Stomach (tissue), 8 donors: ENCODE measurements at regions not wholly inside any gene's neighbourhood (a gene's known extent, or its start where the extent isn't known, plus 50 kb on each side); places are given as distances from the start of the nearest gene placed in this dataset.

ENCODE experiments used
- DNase-seq, 2 donors: peaks; one replicate each; pipeline versions ENCODE4 v3.0.0 to v3.0.0-alpha.2; 2013 to 2019
- H3K27ac ChIP-seq, 5 donors: fragments of 200-600 bp in 4 of 5; sonication (generic) in 4 of 5; one replicate each; pipeline ENCODE4 v1.5.1; 2013 to 2019; ENCODE audit warnings: mild to moderate bottlenecking in 1 of 5, moderate library complexity in 1 of 5
- H3K27me3 ChIP-seq, 3 donors: fragments of 200-600 bp; sonication (generic); one replicate each; pipeline ENCODE4 v1.5.1; 2017 to 2019; ENCODE audit warnings: mixed run types in 1 of 3
- H3K36me3 ChIP-seq, 4 donors: fragments of 200-600 bp; sonication (generic); 1 replicate in 3 of 4; 2 replicates in 1 of 4; pipeline ENCODE4 v1.5.1; 2016 to 2019
- H3K4me1 ChIP-seq, 4 donors: fragments of 200-600 bp; sonication (generic); one replicate each; pipeline ENCODE4 v1.5.1; 2016 to 2019
- H3K4me3 ChIP-seq, 4 donors: fragments of 200-600 bp; sonication (generic) in 3 of 4; one replicate each; pipeline ENCODE4 v1.5.1; 2016 to 2019; ENCODE audit warnings: mild to moderate bottlenecking in 1 of 4
- H3K9me3 ChIP-seq, 4 donors: fragments of 200-600 bp; sonication (generic); one replicate each; pipeline ENCODE4 v1.5.1; 2016 to 2019
- EP300 ChIP-seq: sonication (generic); formaldehyde crosslinking; IDR thresholded peaks from one replicate; pipeline ENCODE4 v1.6.1; 2017; ENCODE audit warnings: antibody characterized with exemption
- POLR2A ChIP-seq, 4 donors: fragments of 450-650 bp; IDR thresholded peaks; one replicate each; pipeline ENCODE4 v1.6.1; 2016; ENCODE audit warnings: antibody characterized with exemption in 4 of 4, control low read depth in 2 of 4, mild to moderate bottlenecking in 1 of 4, moderate library complexity in 1 of 4
- POLR2AphosphoS5 ChIP-seq, 3 donors: sonication (generic); formaldehyde crosslinking; IDR thresholded peaks; one replicate each; pipeline ENCODE4 v1.6.1; 2016; ENCODE audit warnings: antibody characterized with exemption in 3 of 3
- WGBS, 5 donors: extraction: QIAGEN DNeasy Blood & Tissue Kit in 3 of 5; methylation state at CpG; one replicate each; pipeline versions ENCODE4 v1.1.5 to v1.1.7; 2013 to 2018; 5-methylcytosine and 5-hydroxymethylcytosine counted together
- intact Hi-C: fragments of 100-400 bp; cut with DNase I; formaldehyde crosslinking; loops from one replicate; pipeline ENCODE4 v1.15.1; 2023; ENCODE audit warnings: low total_unique reads
- TF ChIP-seq, protein P1 (sequence below), 7 experiments: fragments of 450-650 bp in 4 of 7; fragments of 200-600 bp in 3 of 7; sonication (generic) in 3 of 7; IDR thresholded peaks; one replicate each; pipeline ENCODE4 v1.5.1; 2016 to 2019; ENCODE audit warnings: antibody characterized with exemption in 7 of 7, control low read depth in 2 of 7, mild to moderate bottlenecking in 1 of 7
- donor health status: healthy with polysubstance abuse.
- donor health status: Bipolar disorder and iron deficiency.
- donor health status: healthy.

DNA sequence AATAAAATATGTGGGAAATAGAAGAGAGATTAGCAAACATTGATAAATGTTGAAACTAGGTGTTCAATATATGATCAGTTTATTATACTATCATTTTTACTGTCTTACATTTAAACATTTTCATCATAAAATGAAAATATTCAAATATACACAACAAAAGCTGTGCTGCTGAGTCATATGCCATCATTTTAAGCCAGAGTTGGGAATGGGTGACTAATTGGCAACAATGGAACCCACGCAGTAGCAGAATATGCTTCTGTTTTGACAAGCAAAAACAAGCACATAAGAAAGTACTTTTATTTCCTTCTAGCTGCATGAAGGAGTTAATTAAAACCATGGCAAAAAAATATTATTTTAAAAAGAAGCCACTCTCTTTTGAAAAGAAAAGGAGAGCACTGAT, 340.0 kb upstream of the EDIL3 start:
- peaks cover 0 to 3% (median 0%) of the 10 kb centered on the region in 4 donors for H3K9me3 ChIP-seq
- DNase-seq: no peak
- intact Hi-C loops: no loop called here
- TF ChIP-seq EP300 (no peak), POLR2AphosphoS5 (IDR thresholded peaks at IDR 0.05) (no peak), POLR2A (IDR thresholded peaks at IDR 0.05) (no peak)
- TF ChIP-seq, protein P1, sequence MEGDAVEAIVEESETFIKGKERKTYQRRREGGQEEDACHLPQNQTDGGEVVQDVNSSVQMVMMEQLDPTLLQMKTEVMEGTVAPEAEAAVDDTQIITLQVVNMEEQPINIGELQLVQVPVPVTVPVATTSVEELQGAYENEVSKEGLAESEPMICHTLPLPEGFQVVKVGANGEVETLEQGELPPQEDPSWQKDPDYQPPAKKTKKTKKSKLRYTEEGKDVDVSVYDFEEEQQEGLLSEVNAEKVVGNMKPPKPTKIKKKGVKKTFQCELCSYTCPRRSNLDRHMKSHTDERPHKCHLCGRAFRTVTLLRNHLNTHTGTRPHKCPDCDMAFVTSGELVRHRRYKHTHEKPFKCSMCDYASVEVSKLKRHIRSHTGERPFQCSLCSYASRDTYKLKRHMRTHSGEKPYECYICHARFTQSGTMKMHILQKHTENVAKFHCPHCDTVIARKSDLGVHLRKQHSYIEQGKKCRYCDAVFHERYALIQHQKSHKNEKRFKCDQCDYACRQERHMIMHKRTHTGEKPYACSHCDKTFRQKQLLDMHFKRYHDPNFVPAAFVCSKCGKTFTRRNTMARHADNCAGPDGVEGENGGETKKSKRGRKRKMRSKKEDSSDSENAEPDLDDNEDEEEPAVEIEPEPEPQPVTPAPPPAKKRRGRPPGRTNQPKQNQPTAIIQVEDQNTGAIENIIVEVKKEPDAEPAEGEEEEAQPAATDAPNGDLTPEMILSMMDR (IDR thresholded peaks at IDR 0.05): no peak
- H3K27ac ChIP-seq: no peak overlapping the region
- 39 to 86% (median 78%) methylated on average over 1 of the region's 1 CpG for WGBS, 5 donors
- no peaks in the 10 kb centered on the region for H3K4me1 ChIP-seq
- H3K36me3 ChIP-seq: no peaks in the 10 kb centered on the region
- no peaks in the 10 kb centered on the region for H3K27me3 ChIP-seq
- H3K4me3 ChIP-seq: no peak overlapping the region

DNA sequence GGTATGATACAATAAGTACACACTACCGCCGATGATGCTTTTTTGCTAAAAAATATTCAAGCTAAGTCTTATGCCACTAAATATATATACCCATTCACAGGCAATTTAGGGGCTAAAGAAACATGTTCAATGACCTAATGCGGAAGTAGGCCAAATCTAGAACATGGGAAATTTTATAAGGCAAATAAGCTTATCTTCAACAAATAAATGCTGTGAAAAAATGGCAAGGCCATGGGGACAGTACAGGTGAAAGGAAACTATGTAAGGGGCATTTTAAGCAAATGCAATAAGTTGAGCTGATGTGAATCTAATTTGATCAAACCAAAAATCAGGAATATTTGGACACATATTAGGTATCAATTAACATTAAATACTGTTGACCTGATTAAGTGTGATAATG, 339.5 kb upstream of the EDIL3 start:
- Histone ChIP-seq H3K9me3 (peaks cover 0 to 3% (median 0%) of the 10 kb centered on the region in 4 donors), H3K4me1 (no peaks in the 10 kb centered on the region), H3K36me3 (no peaks in the 10 kb centered on the region), H3K27ac (no peak overlapping the region), H3K27me3 (no peaks in the 10 kb centered on the region), H3K4me3 (no peak overlapping the region)
- intact Hi-C loops: no loop called here
- no peak for DNase-seq
- 66 to 84% (median 77%) methylated on average over 3 of the region's 3 CpGs for WGBS, 5 donors
- TF ChIP-seq POLR2AphosphoS5 (IDR thresholded peaks at IDR 0.05) (no peak), POLR2A (IDR thresholded peaks at IDR 0.05) (no peak), EP300 (no peak)
- TF ChIP-seq, protein P1 (IDR thresholded peaks at IDR 0.05): no peak

DNA sequence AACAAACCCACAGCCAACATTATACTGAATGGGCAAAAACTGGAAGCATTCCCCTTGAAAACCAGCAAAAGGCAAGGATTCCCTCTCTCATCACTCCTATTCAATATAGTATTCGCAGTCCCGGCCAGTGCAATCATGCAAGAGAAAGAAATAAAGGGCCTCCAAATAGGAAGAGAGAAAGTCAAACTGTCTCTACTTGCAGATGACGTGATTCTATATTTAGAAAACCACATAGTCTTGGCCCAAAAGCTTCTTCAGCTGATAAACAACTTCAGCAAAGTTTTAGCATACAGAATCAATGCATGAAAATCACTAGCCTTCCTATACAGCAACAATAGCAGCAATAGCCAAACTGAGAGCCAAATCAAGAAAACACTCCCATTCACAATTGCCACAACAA, 333.7 kb upstream of the EDIL3 start:
- Histone ChIP-seq H3K4me3 (no peak overlapping the region), H3K9me3 (peaks cover 0 to 3% (median 0%) of the 10 kb centered on the region in 4 donors), H3K4me1 (no peaks in the 10 kb centered on the region), H3K36me3 (no peaks in the 10 kb centered on the region), H3K27me3 (no peaks in the 10 kb centered on the region), H3K27ac (no peak overlapping the region)
- no peak for DNase-seq
- TF ChIP-seq, protein P1 (IDR thresholded peaks at IDR 0.05): no peak
- TF ChIP-seq POLR2A (IDR thresholded peaks at IDR 0.05) (no peak), EP300 (no peak), POLR2AphosphoS5 (IDR thresholded peaks at IDR 0.05) (no peak)
- 74 to 82% (median 77%) methylated on average over 3 of the region's 3 CpGs for WGBS, 5 donors
- intact Hi-C loops: no loop called here

DNA sequence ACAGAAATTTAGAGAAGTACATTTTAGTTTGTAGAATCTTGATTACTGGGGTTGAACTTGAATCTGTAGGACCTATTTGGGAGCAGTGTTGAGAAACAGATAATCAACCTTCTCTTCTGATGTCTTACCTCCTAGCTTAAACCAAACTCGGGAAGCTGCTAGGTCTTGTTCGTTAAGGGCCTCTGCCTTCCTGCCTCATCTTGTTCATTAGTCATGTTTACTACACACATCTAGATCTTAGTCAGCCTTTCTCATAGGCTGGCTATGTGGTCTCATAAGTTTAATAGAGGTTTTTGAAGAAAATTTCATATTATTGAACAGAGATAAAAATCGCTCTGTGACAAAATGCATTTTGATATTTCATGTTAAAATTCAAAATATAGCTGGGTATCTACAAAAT, 331.0 kb upstream of the EDIL3 start:
- TF ChIP-seq POLR2AphosphoS5 (IDR thresholded peaks at IDR 0.05): no peak
- TF ChIP-seq EP300: no peak
- TF ChIP-seq, protein P1 (IDR thresholded peaks at IDR 0.05): no peak
- TF ChIP-seq POLR2A (IDR thresholded peaks at IDR 0.05): no peak
- no peak overlapping the region for H3K4me3 ChIP-seq
- WGBS, 5 donors: 86 to 93% (median 88%) methylated on average over 3 of the region's 3 CpGs
- DNase-seq: no peak
- peaks cover 0 to under 1% (median 0%) of the 10 kb centered on the region in 4 donors for H3K9me3 ChIP-seq
- no peak overlapping the region for H3K27ac ChIP-seq
- H3K36me3 ChIP-seq: no peaks in the 10 kb centered on the region
- no peaks in the 10 kb centered on the region for H3K27me3 ChIP-seq
- no peaks in the 10 kb centered on the region for H3K4me1 ChIP-seq
- intact Hi-C loops: no loop called here
